GM18519 (cell line): ENCODE measurements at regions not wholly inside any gene's neighbourhood (a gene's known extent, or its start where the extent isn't known, plus 50 kb on each side); places are given as distances from the start of the nearest gene placed in this dataset.
"Not testable (repeated sequence)": the region's sequence is repeated elsewhere in the genome, so short reads cannot be mapped to it uniquely, and the experiment has no call there.

Experiments used
- ATAC-seq: cut with Tn5 transposase; IDR thresholded peaks from one replicate; pipeline ENCODE4 v1.9.1; 2021; ENCODE audit warnings: mild to moderate bottlenecking, moderate library complexity; ENCODE audit not compliant: unreplicated experiment, low FRiP score

- ATAC-seq: not testable (repeated sequence)
Observed at GRCh38 chr9:73445384-73445783, 293.7 kb downstream of the ANXA1 start.

GRCh38 chr9:73446306-73446705 is 294.6 kb downstream of the ANXA1 start:
- no peak for ATAC-seq

GRCh38 chr9:73451003-73451402 is 299.3 kb downstream of the ANXA1 start:
- ATAC-seq: no peak

GRCh38 chr9:73459817-73460216 is 308.2 kb downstream of the ANXA1 start:
- ATAC-seq: no peak

GRCh38 chr9:73468716-73469115 is 317.1 kb downstream of the ANXA1 start:
- no peak for ATAC-seq

GRCh38 chr9:73470766-73471165 is 319.1 kb downstream of the ANXA1 start:
- no peak for ATAC-seq

- ATAC-seq: no peak
Observed at GRCh38 chr9:73474002-73474600, 322.4 kb downstream of the ANXA1 start.

GRCh38 chr9:73474625-73475024 is 323.0 kb downstream of the ANXA1 start:
- ATAC-seq: no peak

- ATAC-seq: no peak
Observed at GRCh38 chr9:73494894-73495293, 343.2 kb downstream of the ANXA1 start.

- no peak for ATAC-seq
Observed at GRCh38 chr9:73497796-73498195, 346.1 kb downstream of the ANXA1 start.

GRCh38 chr9:73515216-73515615 is 363.6 kb downstream of the ANXA1 start:
- ATAC-seq: no peak

GRCh38 chr9:73523391-73523790 is 371.7 kb downstream of the ANXA1 start:
- ATAC-seq: no peak

- no peak for ATAC-seq
Observed at GRCh38 chr9:73525350-73525749, 373.7 kb downstream of the ANXA1 start.

GRCh38 chr9:73527521-73527920 is 375.9 kb downstream of the ANXA1 start:
- no peak for ATAC-seq

GRCh38 chr9:73528926-73529325 is 377.3 kb downstream of the ANXA1 start:
- no peak for ATAC-seq

- no peak for ATAC-seq
Observed at GRCh38 chr9:73529666-73530065, 378.0 kb downstream of the ANXA1 start.

- no peak for ATAC-seq
Observed at GRCh38 chr9:73531051-73531532, 379.4 kb downstream of the ANXA1 start.

- no peak for ATAC-seq
Observed at GRCh38 chr9:73531658-73532057, 380.0 kb downstream of the ANXA1 start.

GRCh38 chr9:73532985-73533384 is 381.3 kb downstream of the ANXA1 start:
- no peak for ATAC-seq

GRCh38 chr9:73536403-73536802 is 384.7 kb downstream of the ANXA1 start:
- ATAC-seq: no peak

GRCh38 chr9:73537561-73537960 is 385.9 kb downstream of the ANXA1 start:
- no peak for ATAC-seq

- ATAC-seq: no peak
Observed at GRCh38 chr9:73539881-73540390, 388.3 kb downstream of the ANXA1 start.

- ATAC-seq: no peak
Observed at GRCh38 chr9:73541923-73542322, 390.3 kb downstream of the ANXA1 start.
